OCI-LY3 (cell line): ENCODE measurements at regions not wholly inside any gene's neighbourhood (a gene's known extent, or its start where the extent isn't known, plus 50 kb on each side); places are given as distances from the start of the nearest gene placed in this dataset.

Source experiments
- CTCF ChIP-seq: fragments of 200-600, 300-600 bp; sonication (generic); IDR thresholded peaks from 2 replicates; pipeline ENCODE4 v1.5.1; 2014; ENCODE audit warnings: antibody characterized with exemption, low read length, low read depth
- EZH2phosphoT487 ChIP-seq: fragments of 200-600 bp; shearing (Covaris generic); IDR thresholded peaks from 2 replicates; pipeline ENCODE4 v1.6.1; 2018; ENCODE audit warnings: antibody characterized with exemption, mixed run types, low read depth

GRCh38 chr13:73262862-73263627 lies 204.2 kb downstream of the KLF5 start:
- TF ChIP-seq CTCF (no peak), EZH2phosphoT487 (no peak)
